Suprapubic skin (tissue), 4 donors: ENCODE measurements at regions not wholly inside any gene's neighbourhood (a gene's known extent, or its start where the extent isn't known, plus 50 kb on each side); places are given as distances from the start of the nearest gene placed in this dataset.

Experiments
- DNase-seq, 2 donors: peaks; one replicate each; pipeline ENCODE4 v3.0.0-alpha.2; 2019; ENCODE audit warnings: low spot score in 2 of 2
- H3K27ac ChIP-seq: fragments of 200-600 bp; sonication (generic); one replicate; pipeline ENCODE4 v1.5.1; 2019
- H3K27me3 ChIP-seq: fragments of 200-600 bp; sonication (generic); one replicate; pipeline ENCODE4 v1.5.1; 2019
- H3K36me3 ChIP-seq: fragments of 200-600 bp; sonication (generic); one replicate; pipeline ENCODE4 v1.5.1; 2019
- H3K4me1 ChIP-seq: fragments of 200-600 bp; sonication (generic); one replicate; pipeline ENCODE4 v1.5.1; 2019
- H3K4me3 ChIP-seq: fragments of 200-600 bp; sonication (generic); one replicate; pipeline ENCODE4 v1.5.1; 2019; ENCODE audit warnings: mild to moderate bottlenecking
- H3K9me3 ChIP-seq: fragments of 200-600 bp; sonication (generic); one replicate; pipeline ENCODE4 v1.5.1; 2019
- CTCF ChIP-seq, 2 donors: fragments of 200-600 bp in 1 of 2; fragments of 450-650 bp in 1 of 2; sonication (generic) in 1 of 2; IDR thresholded peaks; one replicate each; pipeline ENCODE4 v1.5.1; 2016 to 2019; ENCODE audit warnings: antibody characterized with exemption in 2 of 2, mild to moderate bottlenecking in 1 of 2, moderate library complexity in 1 of 2
- EP300 ChIP-seq: sonication (generic); formaldehyde crosslinking; IDR thresholded peaks from one replicate; pipeline ENCODE4 v1.6.1; 2017; ENCODE audit warnings: antibody characterized with exemption
- POLR2A ChIP-seq, 2 donors: fragments of 450-650 bp; IDR thresholded peaks; one replicate each; pipeline ENCODE4 v1.6.1; 2017; ENCODE audit warnings: antibody characterized with exemption in 2 of 2, mild to moderate bottlenecking in 2 of 2, moderate library complexity in 2 of 2
- POLR2AphosphoS5 ChIP-seq, 3 donors: sonication (generic); formaldehyde crosslinking; IDR thresholded peaks; one replicate each; pipeline ENCODE4 v1.6.1; 2017; ENCODE audit warnings: antibody characterized with exemption in 3 of 3
- WGBS: methylation state at CpG from one replicate; pipeline ENCODE4 v1.1.5; 2018; 5-methylcytosine and 5-hydroxymethylcytosine counted together

GRCh38 chr18:51490417-51490816, 292.9 kb upstream of the MEX3C start:
- no peaks in the 10 kb centered on the region for H3K27me3 ChIP-seq
- peaks cover 5% of the 10 kb centered on the region for H3K4me1 ChIP-seq
- H3K4me3 ChIP-seq, result no peak overlapping the region
- H3K36me3 ChIP-seq, result no peaks in the 10 kb centered on the region
- 93% methylated on average over 3 of the region's 3 CpGs for WGBS
- no peak overlapping the region for H3K27ac ChIP-seq
- no peak for DNase-seq
- H3K9me3 ChIP-seq, result no peaks in the 10 kb centered on the region
- no peak for TF ChIP-seq CTCF (IDR thresholded peaks at IDR 0.05)
- no peak for TF ChIP-seq POLR2AphosphoS5 (IDR thresholded peaks at IDR 0.05)
- no peak for TF ChIP-seq EP300
- no peak for TF ChIP-seq POLR2A (IDR thresholded peaks at IDR 0.05)

- 54% methylated on average over 3 of the region's 3 CpGs for WGBS
- H3K4me1 ChIP-seq, result peaks cover 5% of the 10 kb centered on the region
- no peak for DNase-seq
- no peaks in the 10 kb centered on the region for H3K9me3 ChIP-seq
- no peaks in the 10 kb centered on the region for H3K27me3 ChIP-seq
- no peak overlapping the region for H3K27ac ChIP-seq
- H3K36me3 ChIP-seq, result no peaks in the 10 kb centered on the region
- TF ChIP-seq CTCF (IDR thresholded peaks at IDR 0.05) (no peak), POLR2A (IDR thresholded peaks at IDR 0.05) (no peak), EP300 (no peak), POLR2AphosphoS5 (IDR thresholded peaks at IDR 0.05) (no peak)
- no peak overlapping the region for H3K4me3 ChIP-seq
These were observed 293.4 kb upstream of the MEX3C start for GRCh38 chr18:51490860-51491259.

GRCh38 chr18:51491678-51492372, 294.3 kb upstream of the MEX3C start:
- 49% methylated on average over 4 of the region's 4 CpGs for WGBS

GRCh38 chr18:51498085-51498855, 300.8 kb upstream of the MEX3C start:
- Histone ChIP-seq H3K4me3 (no peak overlapping the region), H3K9me3 (no peaks in the 10 kb centered on the region), H3K36me3 (no peaks in the 10 kb centered on the region), H3K27me3 (no peaks in the 10 kb centered on the region), H3K4me1 (no peaks in the 10 kb centered on the region), H3K27ac (no peak overlapping the region)
- TF ChIP-seq CTCF (IDR thresholded peaks at IDR 0.05) (no peak), EP300 (no peak), POLR2A (IDR thresholded peaks at IDR 0.05) (no peak), POLR2AphosphoS5 (IDR thresholded peaks at IDR 0.05) (no peak)
- DNase-seq, result no peak
- 39% methylated on average over 4 of the region's 4 CpGs for WGBS

More at GRCh38 chr18:51491678-51492372, 294.3 kb upstream of the MEX3C start:
- Histone ChIP-seq H3K27ac (no peak overlapping the region), H3K36me3 (no peaks in the 10 kb centered on the region), H3K4me1 (peaks cover 5% of the 10 kb centered on the region), H3K27me3 (no peaks in the 10 kb centered on the region), H3K9me3 (no peaks in the 10 kb centered on the region), H3K4me3 (no peak overlapping the region)
- TF ChIP-seq CTCF (IDR thresholded peaks at IDR 0.05) (no peak), POLR2AphosphoS5 (IDR thresholded peaks at IDR 0.05) (no peak), POLR2A (IDR thresholded peaks at IDR 0.05) (no peak), EP300 (no peak)
- no peak for DNase-seq

- no peak overlapping the region for H3K4me3 ChIP-seq
- TF ChIP-seq CTCF (IDR thresholded peaks at IDR 0.05), result no peak
- TF ChIP-seq POLR2AphosphoS5 (IDR thresholded peaks at IDR 0.05), result no peak
- TF ChIP-seq POLR2A (IDR thresholded peaks at IDR 0.05), result no peak
- no peak for TF ChIP-seq EP300
- H3K4me1 ChIP-seq, result no peaks in the 10 kb centered on the region
- H3K27ac ChIP-seq, result no peak overlapping the region
- no peaks in the 10 kb centered on the region for H3K27me3 ChIP-seq
- peaks cover 2% of the 10 kb centered on the region for H3K9me3 ChIP-seq
- DNase-seq, result no peak
- no peaks in the 10 kb centered on the region for H3K36me3 ChIP-seq
These were observed 305.9 kb upstream of the MEX3C start for GRCh38 chr18:51503351-51503750.
